ENCODE measurements at regions not wholly inside any gene's neighbourhood (a gene's known extent, or its start where the extent isn't known, plus 50 kb on each side); places are given as distances from the start of the nearest gene placed in this dataset.

DNA sequence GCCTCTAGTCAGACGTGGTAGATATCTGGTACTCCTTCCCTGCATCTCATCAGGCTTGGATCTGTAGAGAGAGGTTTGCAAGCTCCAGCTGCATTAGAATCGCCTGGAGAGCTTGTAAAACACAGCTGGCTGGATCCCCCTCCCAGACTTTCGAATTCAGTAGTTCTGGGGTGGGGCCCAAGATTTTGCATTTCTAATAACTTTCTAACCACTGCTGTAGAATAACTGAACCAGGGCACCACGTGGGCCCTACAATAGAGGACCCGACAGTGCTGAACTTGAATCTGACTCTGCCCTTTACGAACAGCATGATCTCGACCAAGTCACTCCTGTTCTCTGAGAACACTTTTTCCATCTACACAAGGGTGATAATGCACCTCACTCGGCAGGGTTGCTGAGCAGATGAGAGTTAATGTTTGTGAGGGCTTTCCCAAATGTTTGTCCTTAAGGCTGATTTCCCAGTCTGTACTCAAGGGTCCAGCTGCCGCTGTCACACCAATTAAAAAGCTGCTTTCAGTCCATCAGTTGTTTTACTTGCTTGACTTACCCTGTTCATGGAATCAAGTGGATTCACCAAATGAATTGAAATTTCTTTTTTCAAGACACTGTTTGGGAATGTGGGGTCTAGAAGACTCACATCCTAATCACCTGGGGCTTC, 86.6 kb upstream of the SLC24A4 start:
- no peak for TF ChIP-seq CTCF (IDR thresholded peaks at IDR 0.05; ENCODE audit: low read depth, low read length)
- TF ChIP-seq EZH2phosphoT487 (IDR thresholded peaks at IDR 0.05; ENCODE audit: low read depth), result no peak

Data from OCI-LY3 (cell line).